ENCODE measurements at regions not wholly inside any gene's neighbourhood (a gene's known extent, or its start where the extent isn't known, plus 50 kb on each side); places are given as distances from the start of the nearest gene placed in this dataset.
"Not testable (repeated sequence)": the region's sequence is repeated elsewhere in the genome, so short reads cannot be mapped to it uniquely, and the experiment has no call there.

GRCh38 chr12:119931402-119931801 is 54.3 kb upstream of the CIT start:
- TF ChIP-seq, protein P1, sequence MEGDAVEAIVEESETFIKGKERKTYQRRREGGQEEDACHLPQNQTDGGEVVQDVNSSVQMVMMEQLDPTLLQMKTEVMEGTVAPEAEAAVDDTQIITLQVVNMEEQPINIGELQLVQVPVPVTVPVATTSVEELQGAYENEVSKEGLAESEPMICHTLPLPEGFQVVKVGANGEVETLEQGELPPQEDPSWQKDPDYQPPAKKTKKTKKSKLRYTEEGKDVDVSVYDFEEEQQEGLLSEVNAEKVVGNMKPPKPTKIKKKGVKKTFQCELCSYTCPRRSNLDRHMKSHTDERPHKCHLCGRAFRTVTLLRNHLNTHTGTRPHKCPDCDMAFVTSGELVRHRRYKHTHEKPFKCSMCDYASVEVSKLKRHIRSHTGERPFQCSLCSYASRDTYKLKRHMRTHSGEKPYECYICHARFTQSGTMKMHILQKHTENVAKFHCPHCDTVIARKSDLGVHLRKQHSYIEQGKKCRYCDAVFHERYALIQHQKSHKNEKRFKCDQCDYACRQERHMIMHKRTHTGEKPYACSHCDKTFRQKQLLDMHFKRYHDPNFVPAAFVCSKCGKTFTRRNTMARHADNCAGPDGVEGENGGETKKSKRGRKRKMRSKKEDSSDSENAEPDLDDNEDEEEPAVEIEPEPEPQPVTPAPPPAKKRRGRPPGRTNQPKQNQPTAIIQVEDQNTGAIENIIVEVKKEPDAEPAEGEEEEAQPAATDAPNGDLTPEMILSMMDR (IDR thresholded peaks at IDR 0.05; ENCODE audit: insufficient read depth, missing control alignments), result no peak
- DNase-seq (ENCODE audit: insufficient read length, low spot score) (no peak), FAIRE-seq (no peak)

DNA sequence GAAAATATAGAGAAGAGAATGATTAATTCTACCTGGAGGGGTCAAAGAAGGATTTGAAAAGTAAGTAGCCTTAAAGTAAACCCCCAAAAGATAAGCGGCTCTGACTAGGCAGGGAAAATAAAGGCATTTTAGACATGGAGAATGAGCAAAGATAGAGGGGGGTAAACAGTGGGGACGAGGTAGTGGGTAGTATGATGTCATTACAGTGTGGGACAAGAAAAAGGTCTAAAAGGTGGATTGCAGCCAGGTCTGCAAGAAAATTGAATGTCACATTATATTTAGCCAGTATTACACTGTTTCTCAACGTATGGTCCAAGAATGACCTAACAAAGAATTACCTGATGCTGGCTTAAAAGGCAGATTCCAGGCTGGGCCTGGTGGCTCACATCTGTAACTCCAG is 55.8 kb upstream of the CIT start:
- FAIRE-seq, result no peak
- DNase-seq (ENCODE audit: insufficient read length, low spot score), result no peak
- TF ChIP-seq, protein P1 (IDR thresholded peaks at IDR 0.05; ENCODE audit: insufficient read depth, missing control alignments), result no peak

GRCh38 chr12:119934780-119935179 is 54.3 kb upstream of the BICDL1 start:
- DNase-seq (ENCODE audit: insufficient read length, low spot score); FAIRE-seq: not testable (repeated sequence)

DNA sequence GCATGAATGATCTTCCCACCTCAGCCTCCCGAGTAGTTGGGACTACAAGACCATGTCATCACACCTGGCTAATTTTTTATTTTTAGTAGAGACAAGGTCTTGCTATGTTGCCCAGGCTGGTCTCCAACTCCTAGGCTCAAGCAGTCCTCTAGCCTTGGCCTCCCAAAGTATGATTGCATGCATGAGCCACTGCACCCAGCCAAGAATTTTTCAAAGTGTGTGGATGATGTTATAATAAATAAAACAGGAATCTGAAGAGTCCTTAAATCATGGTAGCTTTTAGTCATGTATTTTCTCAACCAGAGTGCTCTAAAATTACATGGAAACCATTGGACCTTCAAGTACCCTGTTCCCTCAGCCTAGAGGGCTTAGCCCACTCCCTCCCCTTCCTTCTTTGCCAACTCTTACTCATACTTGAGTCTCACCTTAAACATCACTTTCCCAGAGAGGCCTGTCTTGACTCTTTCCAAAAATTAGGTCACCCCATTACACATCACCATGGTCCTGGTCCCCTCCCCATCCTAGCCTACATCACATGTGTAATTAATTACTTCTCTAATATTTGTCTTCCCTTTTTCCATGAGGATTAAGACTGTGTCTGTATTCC is 52.2 kb upstream of the BICDL1 start:
- FAIRE-seq (no peak), DNase-seq (ENCODE audit: insufficient read length, low spot score) (no peak)
- TF ChIP-seq, protein P1 (IDR thresholded peaks at IDR 0.05; ENCODE audit: insufficient read depth, missing control alignments), result no peak

DNA sequence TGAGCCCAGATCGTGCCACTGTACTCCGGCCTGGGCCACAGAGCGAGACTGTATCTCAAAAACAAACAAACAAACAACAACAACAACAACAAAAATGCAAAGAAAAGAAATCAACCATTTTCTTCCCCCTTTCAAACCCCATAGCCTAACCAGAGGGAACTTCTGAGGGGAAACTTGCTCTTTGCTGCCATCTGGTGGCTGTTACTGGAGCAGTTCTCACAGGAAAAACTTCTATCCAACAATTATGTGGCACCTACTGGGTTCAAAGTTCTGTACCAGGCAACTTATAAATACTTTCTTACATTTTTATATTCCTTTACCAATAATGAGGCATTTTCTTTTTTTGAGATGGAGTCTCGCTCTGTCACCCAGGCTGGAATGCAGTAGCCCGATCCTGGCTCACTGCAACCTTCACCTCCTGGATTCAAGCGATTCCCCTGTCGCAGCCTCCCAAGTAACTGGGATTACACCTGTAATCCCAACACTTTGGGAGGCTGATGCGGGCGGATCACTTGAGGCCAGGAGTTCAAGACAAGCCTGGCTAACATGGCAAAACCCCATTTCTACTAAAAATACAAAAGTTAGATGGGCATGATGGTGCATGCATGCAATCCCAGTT is 50.9 kb upstream of the BICDL1 start:
- TF ChIP-seq, protein P1 (IDR thresholded peaks at IDR 0.05; ENCODE audit: insufficient read depth, missing control alignments), result peak; percentile 79
- DNase-seq (ENCODE audit: insufficient read length, low spot score) (peak; percentile 53), FAIRE-seq (no peak)

All from D721Med (cell line).